HuH-7.5 (cell line): ENCODE measurements at regions not wholly inside any gene's neighbourhood (a gene's known extent, or its start where the extent isn't known, plus 50 kb on each side); places are given as distances from the start of the nearest gene placed in this dataset.

Experiments used
- DNase-seq: peaks from one replicate; pipeline ENCODE4 v3.0.0; 2011; ENCODE audit warnings: low spot score

- DNase-seq: no peak
These were observed 290.5 kb upstream of the TAS2R1 start for GRCh38 chr5:9920697-9921096.

GRCh38 chr5:9919306-9920030 is 289.3 kb upstream of the TAS2R1 start:
- DNase-seq: no peak

GRCh38 chr5:9905661-9906060 is 275.5 kb upstream of the TAS2R1 start:
- DNase-seq: no peak

GRCh38 chr5:9903801-9904200 is 273.6 kb upstream of the TAS2R1 start:
- no peak for DNase-seq

- no peak for DNase-seq
These were observed 268.2 kb upstream of the TAS2R1 start for GRCh38 chr5:9898319-9898718.

GRCh38 chr5:9895302-9895645 is 265.1 kb upstream of the TAS2R1 start:
- no peak for DNase-seq

- no peak for DNase-seq
These were observed 264.6 kb upstream of the TAS2R1 start for GRCh38 chr5:9894571-9895301.

GRCh38 chr5:9892696-9893095 is 262.5 kb upstream of the TAS2R1 start:
- no peak for DNase-seq

GRCh38 chr5:9889511-9889910 is 259.4 kb upstream of the TAS2R1 start:
- no peak for DNase-seq

- no peak for DNase-seq
These were observed 258.4 kb upstream of the TAS2R1 start for GRCh38 chr5:9888501-9888901.

- DNase-seq: no peak
These were observed 255.0 kb upstream of the TAS2R1 start for GRCh38 chr5:9885164-9885563.

- no peak for DNase-seq
These were observed 248.1 kb upstream of the TAS2R1 start for GRCh38 chr5:9878206-9878605.

GRCh38 chr5:9877488-9877887 is 247.3 kb upstream of the TAS2R1 start:
- DNase-seq: no peak

- no peak for DNase-seq
These were observed 246.3 kb upstream of the TAS2R1 start for GRCh38 chr5:9876451-9876850.

GRCh38 chr5:9869616-9870288 is 239.6 kb upstream of the TAS2R1 start:
- DNase-seq: no peak

GRCh38 chr5:9865574-9865973 is 235.4 kb upstream of the TAS2R1 start:
- DNase-seq: no peak

- no peak for DNase-seq
These were observed 234.6 kb upstream of the TAS2R1 start for GRCh38 chr5:9864791-9865190.

- DNase-seq: no peak
These were observed 233.3 kb upstream of the TAS2R1 start for GRCh38 chr5:9863486-9863885.

GRCh38 chr5:9861666-9862256 is 231.6 kb upstream of the TAS2R1 start:
- no peak for DNase-seq

- DNase-seq: no peak
These were observed 229.7 kb upstream of the TAS2R1 start for GRCh38 chr5:9859808-9860207.

GRCh38 chr5:9858043-9858442 is 227.9 kb upstream of the TAS2R1 start:
- no peak for DNase-seq

- no peak for DNase-seq
These were observed 223.2 kb upstream of the TAS2R1 start for GRCh38 chr5:9853309-9853708.

GRCh38 chr5:9852671-9853070 is 222.5 kb upstream of the TAS2R1 start:
- DNase-seq: no peak
